ENCODE measurements at regions not wholly inside any gene's neighbourhood (a gene's known extent, or its start where the extent isn't known, plus 50 kb on each side); places are given as distances from the start of the nearest gene placed in this dataset.
"Not testable (repeated sequence)": the region's sequence is repeated elsewhere in the genome, so short reads cannot be mapped to it uniquely, and the experiment has no call there.

- H3K27ac ChIP-seq (ENCODE audit: low read depth in 1 of 2, low read length in 2 of 2) = no peak overlapping the region
- ATAC-seq (ENCODE audit: low FRiP score) (no peak), DNase-seq (no peak)
- no peaks in the 10 kb centered on the region for H3K36me3 ChIP-seq (ENCODE audit: control insufficient read depth in 1 of 2, insufficient read depth in 2 of 2, low read length in 1 of 2)
- H3K27me3 ChIP-seq (ENCODE audit: control insufficient read depth in 1 of 2, insufficient read depth in 2 of 2, low read length in 1 of 2) = no peaks in the 10 kb centered on the region
- peaks cover 4% of the 10 kb centered on the region for H3K9me3 ChIP-seq (ENCODE audit: control insufficient read depth, low read length)
- no peak overlapping the region for H3K4me3 ChIP-seq (ENCODE audit: low read length in 2 of 2)
- intact Hi-C loops (cut with DNase I) = no loop called here
- H3K4me1 ChIP-seq (ENCODE audit: control insufficient read depth in 1 of 2, insufficient read depth in 2 of 2, low read length in 2 of 2) = no peaks in the 10 kb centered on the region
- 66 to 74% methylated on average over 4 of the region's 4 CpGs for WGBS, 2 donors
These were observed 58.1 kb upstream of the SLC25A36 start for GRCh38 chr3:140883428-140884040.

GRCh38 chr3:140885697-140886096 is 55.9 kb upstream of the SLC25A36 start:
- DNase-seq; H3K9me3 ChIP-seq (ENCODE audit: control insufficient read depth, low read length); H3K36me3 ChIP-seq (ENCODE audit: control insufficient read depth in 1 of 2, insufficient read depth in 2 of 2, low read length in 1 of 2); H3K4me1 ChIP-seq (ENCODE audit: control insufficient read depth in 1 of 2, insufficient read depth in 2 of 2, low read length in 2 of 2); intact Hi-C loops (cut with DNase I); H3K4me3 ChIP-seq (ENCODE audit: low read length in 2 of 2); H3K27ac ChIP-seq (ENCODE audit: low read depth in 1 of 2, low read length in 2 of 2); ATAC-seq (ENCODE audit: low FRiP score); H3K27me3 ChIP-seq (ENCODE audit: control insufficient read depth in 1 of 2, insufficient read depth in 2 of 2, low read length in 1 of 2): not testable (repeated sequence)

All from aorta (tissue), 5 donors.